ENCODE measurements at regions not wholly inside any gene's neighbourhood (a gene's known extent, or its start where the extent isn't known, plus 50 kb on each side); places are given as distances from the start of the nearest gene placed in this dataset.

DNA sequence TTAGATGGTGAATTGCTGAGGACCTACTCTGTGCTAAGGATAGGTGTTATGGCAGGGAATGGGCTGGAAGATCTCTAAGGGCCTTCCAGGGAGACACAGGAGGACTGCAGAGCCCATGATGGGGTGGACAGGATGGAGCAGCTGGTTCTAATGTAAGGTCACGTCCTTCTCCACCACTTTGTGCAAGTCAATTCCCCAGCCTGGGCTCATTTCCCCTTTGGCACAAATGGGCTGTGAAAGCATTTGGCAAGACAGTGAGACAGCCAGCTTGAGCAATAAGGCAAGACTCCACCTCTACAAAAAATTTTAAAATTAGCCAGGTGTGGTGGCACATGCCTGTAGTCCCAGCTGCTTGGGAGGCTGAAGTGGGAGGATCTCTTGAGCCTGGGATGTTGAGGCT is 81.4 kb upstream of the THY1 start:
- no peak overlapping the region for H3K18ac ChIP-seq (ENCODE audit: low read length)
- no peak overlapping the region for H4K8ac ChIP-seq (ENCODE audit: low read depth, low read length)
- no peak overlapping the region for H3K4me2 ChIP-seq (ENCODE audit: low read length)
- no peak overlapping the region for H3K9ac ChIP-seq (ENCODE audit: low read length)
- no peak overlapping the region for H3K14ac ChIP-seq (ENCODE audit: low read length)
- peaks cover 11% of the 10 kb centered on the region for H3K9me3 ChIP-seq (ENCODE audit: insufficient read depth, low read depth, low read length)
- no peak overlapping the region for H3K23ac ChIP-seq (ENCODE audit: low read length)
- no peak overlapping the region for H3K4me3 ChIP-seq (ENCODE audit: low read depth, low read length)
- no peak overlapping the region for H2BK120ac ChIP-seq (ENCODE audit: insufficient read depth, low read length, poor library complexity)
- no peak overlapping the region for H4K12ac ChIP-seq (ENCODE audit: low read depth, low read length)
- H3K27ac ChIP-seq (ENCODE audit: low read depth, low read length) = no peak overlapping the region
- H3K4me1 ChIP-seq (ENCODE audit: control insufficient read depth in 1 of 2, insufficient read depth in 2 of 2, low read length in 2 of 2) = no peaks in the 10 kb centered on the region
- H3K27me3 ChIP-seq (ENCODE audit: insufficient read depth, low read length) = no peaks in the 10 kb centered on the region
- no peaks in the 10 kb centered on the region for H3K36me3 ChIP-seq (ENCODE audit: control insufficient read depth in 1 of 2, insufficient read depth in 2 of 2, low read length in 2 of 2)
- H2AFZ ChIP-seq (ENCODE audit: insufficient read depth, low read length, poor library complexity) = no peak overlapping the region
- no peak overlapping the region for H2BK12ac ChIP-seq (ENCODE audit: low read length)
- H2AK5ac ChIP-seq (ENCODE audit: low read length) = no peak overlapping the region
- H3K79me1 ChIP-seq (ENCODE audit: low read length) = no peaks in the 10 kb centered on the region
- no peak for DNase-seq
- H2BK5ac ChIP-seq (ENCODE audit: low read depth, low read length, poor library complexity) = no peak overlapping the region
- H4K91ac ChIP-seq (ENCODE audit: low read depth, low read length) = no peak overlapping the region
- no peak overlapping the region for H3K4ac ChIP-seq (ENCODE audit: low read depth, low read length)
- H3K79me2 ChIP-seq (ENCODE audit: control insufficient read depth, insufficient read depth, low read length, poor library complexity) = no peaks in the 10 kb centered on the region
- no CpG with 5 or more reads among the region's 1 CpG for WGBS (ENCODE audit: extremely low coverage, insufficient coverage, insufficient read length)

DNA sequence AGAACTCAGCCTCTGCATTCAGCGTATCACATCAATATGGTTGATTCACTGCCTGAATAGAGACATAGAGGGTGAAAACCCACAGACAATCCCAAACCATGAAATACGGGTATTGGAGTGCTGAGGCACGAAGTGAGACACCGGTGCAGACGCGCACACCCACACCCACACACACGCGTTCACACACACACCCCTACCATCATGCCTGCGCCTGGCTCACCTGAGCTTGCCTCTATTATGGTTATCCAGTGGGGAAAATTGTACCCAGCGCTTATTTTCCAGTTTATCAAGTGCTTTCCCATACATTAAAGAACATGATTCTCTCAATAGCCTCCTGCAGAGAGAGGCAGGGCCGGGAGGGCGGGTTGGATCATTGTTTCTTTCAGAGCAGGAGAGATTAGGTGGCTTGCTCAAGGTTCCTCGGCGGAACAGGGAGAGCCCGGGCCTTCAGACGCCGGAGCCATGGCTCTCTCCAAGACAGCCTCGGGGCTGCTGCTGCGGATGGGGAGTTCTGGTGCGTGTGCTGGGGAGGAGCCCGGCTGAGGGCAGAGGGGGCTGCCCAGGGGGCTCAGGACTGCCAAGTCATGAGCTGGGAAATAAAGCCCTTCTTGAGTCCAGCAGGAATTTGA is 78.9 kb upstream of the THY1 start:
- Histone ChIP-seq H2BK5ac (ENCODE audit: low read depth, low read length, poor library complexity) (no peak overlapping the region), H4K8ac (ENCODE audit: low read depth, low read length) (no peak overlapping the region), H3K36me3 (ENCODE audit: control insufficient read depth in 1 of 2, insufficient read depth in 2 of 2, low read length in 2 of 2) (no peaks in the 10 kb centered on the region), H2AK5ac (ENCODE audit: low read length) (no peak overlapping the region), H3K4me3 (ENCODE audit: low read depth, low read length) (no peak overlapping the region), H2BK12ac (ENCODE audit: low read length) (no peak overlapping the region), H3K18ac (ENCODE audit: low read length) (no peak overlapping the region), H3K4me2 (ENCODE audit: low read length) (no peak overlapping the region), H3K9me3 (ENCODE audit: insufficient read depth, low read depth, low read length) (peaks cover 6% of the 10 kb centered on the region), H3K4ac (ENCODE audit: low read depth, low read length) (no peak overlapping the region), H2AFZ (ENCODE audit: insufficient read depth, low read length, poor library complexity) (no peak overlapping the region), H2BK120ac (ENCODE audit: insufficient read depth, low read length, poor library complexity) (no peak overlapping the region), H3K9ac (ENCODE audit: low read length) (no peak overlapping the region), H3K79me2 (ENCODE audit: control insufficient read depth, insufficient read depth, low read length, poor library complexity) (no peaks in the 10 kb centered on the region), H4K91ac (ENCODE audit: low read depth, low read length) (no peak overlapping the region), H3K4me1 (ENCODE audit: control insufficient read depth in 1 of 2, insufficient read depth in 2 of 2, low read length in 2 of 2) (no peaks in the 10 kb centered on the region), H3K27ac (ENCODE audit: low read depth, low read length) (no peak overlapping the region), H3K14ac (ENCODE audit: low read length) (no peak overlapping the region), H4K12ac (ENCODE audit: low read depth, low read length) (no peak overlapping the region), H3K23ac (ENCODE audit: low read length) (no peak overlapping the region), H3K27me3 (ENCODE audit: insufficient read depth, low read length) (no peaks in the 10 kb centered on the region), H3K79me1 (ENCODE audit: low read length) (no peaks in the 10 kb centered on the region)
- WGBS (ENCODE audit: extremely low coverage, insufficient coverage, insufficient read length) = no CpG with 5 or more reads among the region's 21 CpGs
- no peak for DNase-seq

DNA sequence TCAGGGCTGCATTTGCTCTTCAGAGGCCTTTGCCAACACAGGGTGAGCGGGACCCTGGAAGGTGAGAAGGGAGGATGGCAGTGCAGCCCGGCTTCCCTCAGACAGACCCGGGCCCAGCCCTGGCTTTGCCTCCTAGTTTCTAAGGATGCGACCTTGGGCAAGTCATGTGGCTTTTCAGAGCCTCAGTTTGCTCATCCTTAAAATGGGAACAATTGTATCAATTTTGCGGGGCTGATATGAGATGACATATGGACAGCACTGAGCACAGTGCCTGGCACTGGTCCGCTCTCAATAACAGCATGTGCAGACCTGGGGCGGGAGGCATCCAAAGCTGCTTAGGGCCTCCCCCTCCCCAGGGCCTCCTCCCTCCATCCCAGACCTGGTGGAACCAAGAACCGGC is 74.7 kb upstream of the THY1 start:
- Histone ChIP-seq H4K12ac (ENCODE audit: low read depth, low read length) (no peak overlapping the region), H3K4ac (ENCODE audit: low read depth, low read length) (no peak overlapping the region), H2BK120ac (ENCODE audit: insufficient read depth, low read length, poor library complexity) (no peak overlapping the region), H2BK12ac (ENCODE audit: low read length) (no peak overlapping the region), H2AK5ac (ENCODE audit: low read length) (no peak overlapping the region), H3K27ac (ENCODE audit: low read depth, low read length) (no peak overlapping the region), H3K9me3 (ENCODE audit: insufficient read depth, low read depth, low read length) (no peaks in the 10 kb centered on the region), H3K23ac (ENCODE audit: low read length) (no peak overlapping the region), H3K27me3 (ENCODE audit: insufficient read depth, low read length) (no peaks in the 10 kb centered on the region), H3K4me1 (ENCODE audit: control insufficient read depth in 1 of 2, insufficient read depth in 2 of 2, low read length in 2 of 2) (no peaks in the 10 kb centered on the region), H3K18ac (ENCODE audit: low read length) (no peak overlapping the region), H4K91ac (ENCODE audit: low read depth, low read length) (no peak overlapping the region), H2AFZ (ENCODE audit: insufficient read depth, low read length, poor library complexity) (no peak overlapping the region), H3K36me3 (ENCODE audit: control insufficient read depth in 1 of 2, insufficient read depth in 2 of 2, low read length in 2 of 2) (no peaks in the 10 kb centered on the region), H3K79me1 (ENCODE audit: low read length) (no peaks in the 10 kb centered on the region), H3K4me3 (ENCODE audit: low read depth, low read length) (no peak overlapping the region), H2BK5ac (ENCODE audit: low read depth, low read length, poor library complexity) (no peak overlapping the region), H3K79me2 (ENCODE audit: control insufficient read depth, insufficient read depth, low read length, poor library complexity) (no peaks in the 10 kb centered on the region), H3K4me2 (ENCODE audit: low read length) (no peak overlapping the region), H3K9ac (ENCODE audit: low read length) (no peak overlapping the region), H4K8ac (ENCODE audit: low read depth, low read length) (no peak overlapping the region), H3K14ac (ENCODE audit: low read length) (no peak overlapping the region)
- no peak for DNase-seq
- WGBS (ENCODE audit: extremely low coverage, insufficient coverage, insufficient read length) = no CpG with 5 or more reads among the region's 8 CpGs

DNA sequence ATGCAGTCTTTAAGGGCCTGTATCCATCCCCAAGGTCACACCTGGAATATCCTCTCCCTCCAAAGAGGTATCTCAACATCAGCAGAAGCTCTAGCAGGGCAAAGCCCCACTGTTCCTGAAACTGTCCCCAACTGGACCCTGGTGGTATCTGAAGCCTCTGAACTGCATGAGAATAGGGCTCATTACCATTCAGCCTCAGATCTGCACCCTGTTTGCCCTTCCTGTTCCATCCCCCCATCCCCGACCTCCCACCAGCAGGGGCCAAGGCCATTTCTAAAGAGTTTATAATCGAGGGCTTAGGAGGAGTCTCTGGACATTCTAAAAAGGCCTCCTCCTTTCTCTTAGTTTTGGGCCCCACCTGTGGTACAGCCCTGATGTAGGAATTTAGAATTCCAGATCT is 74.0 kb upstream of the THY1 start:
- Histone ChIP-seq H3K4ac (ENCODE audit: low read depth, low read length) (no peak overlapping the region), H3K14ac (ENCODE audit: low read length) (no peak overlapping the region), H2BK5ac (ENCODE audit: low read depth, low read length, poor library complexity) (no peak overlapping the region), H3K27me3 (ENCODE audit: insufficient read depth, low read length) (no peaks in the 10 kb centered on the region), H3K23ac (ENCODE audit: low read length) (no peak overlapping the region), H3K27ac (ENCODE audit: low read depth, low read length) (no peak overlapping the region), H3K9me3 (ENCODE audit: insufficient read depth, low read depth, low read length) (no peaks in the 10 kb centered on the region), H4K12ac (ENCODE audit: low read depth, low read length) (no peak overlapping the region), H2AK5ac (ENCODE audit: low read length) (no peak overlapping the region), H2BK120ac (ENCODE audit: insufficient read depth, low read length, poor library complexity) (no peak overlapping the region), H3K36me3 (ENCODE audit: control insufficient read depth in 1 of 2, insufficient read depth in 2 of 2, low read length in 2 of 2) (no peaks in the 10 kb centered on the region), H3K79me2 (ENCODE audit: control insufficient read depth, insufficient read depth, low read length, poor library complexity) (no peaks in the 10 kb centered on the region), H3K4me3 (ENCODE audit: low read depth, low read length) (no peak overlapping the region), H3K79me1 (ENCODE audit: low read length) (no peaks in the 10 kb centered on the region), H3K4me1 (ENCODE audit: control insufficient read depth in 1 of 2, insufficient read depth in 2 of 2, low read length in 2 of 2) (no peaks in the 10 kb centered on the region), H2BK12ac (ENCODE audit: low read length) (no peak overlapping the region), H3K9ac (ENCODE audit: low read length) (no peak overlapping the region), H2AFZ (ENCODE audit: insufficient read depth, low read length, poor library complexity) (no peak overlapping the region), H3K18ac (ENCODE audit: low read length) (no peak overlapping the region), H3K4me2 (ENCODE audit: low read length) (no peak overlapping the region), H4K8ac (ENCODE audit: low read depth, low read length) (no peak overlapping the region), H4K91ac (ENCODE audit: low read depth, low read length) (no peak overlapping the region)
- no CpG with 5 or more reads among the region's 2 CpGs for WGBS (ENCODE audit: extremely low coverage, insufficient coverage, insufficient read length)
- no peak for DNase-seq
